Astrocyte (in vitro differentiated cells and primary cell): ENCODE measurements at regions not wholly inside any gene's neighbourhood (a gene's known extent, or its start where the extent isn't known, plus 50 kb on each side); places are given as distances from the start of the nearest gene placed in this dataset.
"Not testable (repeated sequence)": the region's sequence is repeated elsewhere in the genome, so short reads cannot be mapped to it uniquely, and the experiment has no call there.

ENCODE experiments used
- DNase-seq: peaks from one replicate; pipeline ENCODE4 v3.0.0-alpha.2; 2010; ENCODE audit warnings: low read depth
- FAIRE-seq: peaks from 2 replicates; lab custom pipeline; 2011; peaks lifted over from hg19 to GRCh38; lab: Jason Lieb, UNC
- H2AFZ ChIP-seq: 2 replicates; pipeline ENCODE4 v1.6.0; 2012; ENCODE audit warnings: low read depth, low read length, inconsistent platforms
- H3K27ac ChIP-seq: 2 replicates; pipeline ENCODE4 v1.5.1; 2011; ENCODE audit warnings: low read depth, low read length, inconsistent platforms
- H3K27me3 ChIP-seq: 2 replicates; pipeline ENCODE4 v1.6.0; 2011; ENCODE audit warnings: low read length, inconsistent platforms; ENCODE audit not compliant: insufficient read depth
- H3K36me3 ChIP-seq: 2 replicates; pipeline ENCODE4 v1.5.1; 2011; ENCODE audit warnings: low read length, inconsistent platforms; ENCODE audit not compliant: insufficient read depth
- H3K4me1 ChIP-seq: 2 replicates; pipeline ENCODE4 v1.5.1; 2011; ENCODE audit warnings: low read length, inconsistent platforms; ENCODE audit not compliant: insufficient read depth
- H3K4me2 ChIP-seq: 2 replicates; pipeline ENCODE4 v1.6.0; 2012; ENCODE audit warnings: low read length, inconsistent platforms
- H3K4me3 ChIP-seq: 2 replicates; pipeline ENCODE4 v1.5.1; 2011; ENCODE audit warnings: low read depth, mild to moderate bottlenecking, low read length, inconsistent platforms; ENCODE audit not compliant: insufficient read depth
- H3K79me2 ChIP-seq: 2 replicates; pipeline ENCODE4 v1.6.0; 2012; ENCODE audit warnings: mild to moderate bottlenecking, low read length, inconsistent platforms; ENCODE audit not compliant: insufficient read depth
- H3K9ac ChIP-seq: 2 replicates; pipeline ENCODE4 v1.6.0; 2012; ENCODE audit warnings: mild to moderate bottlenecking, low read length, inconsistent platforms
- H3K9me3 ChIP-seq: 2 replicates; pipeline ENCODE4 v1.5.1; 2012; ENCODE audit warnings: low read depth, mild to moderate bottlenecking, low read length, inconsistent platforms; ENCODE audit not compliant: insufficient read depth
- H4K20me1 ChIP-seq: 2 replicates; pipeline ENCODE4 v1.6.0; 2012; ENCODE audit warnings: low read length, inconsistent platforms; ENCODE audit not compliant: insufficient read depth
- H3K27ac Mint-ChIP-seq: one replicate; pipeline ENCODE4 v1.8.0; 2021; ENCODE audit warnings: mild to moderate bottlenecking, mixed read lengths; ENCODE audit not compliant: unreplicated experiment
- H3K27me3 Mint-ChIP-seq: one replicate; pipeline ENCODE4 v1.8.0; 2021; ENCODE audit warnings: low read depth, mixed read lengths; ENCODE audit not compliant: unreplicated experiment
- H3K36me3 Mint-ChIP-seq: one replicate; pipeline ENCODE4 v1.8.0; 2021; ENCODE audit warnings: low read depth, mixed read lengths; ENCODE audit not compliant: unreplicated experiment
- H3K4me1 Mint-ChIP-seq: one replicate; pipeline ENCODE4 v1.8.0; 2021; ENCODE audit warnings: low read depth, mixed read lengths; ENCODE audit not compliant: unreplicated experiment
- H3K4me3 Mint-ChIP-seq: one replicate; pipeline ENCODE4 v1.8.0; 2021; ENCODE audit warnings: mild to moderate bottlenecking, moderate library complexity, mixed read lengths; ENCODE audit not compliant: unreplicated experiment
- H3K9me3 Mint-ChIP-seq: one replicate; pipeline ENCODE4 v1.8.0; 2021; ENCODE audit warnings: mild to moderate bottlenecking, mixed read lengths; ENCODE audit not compliant: unreplicated experiment

DNA sequence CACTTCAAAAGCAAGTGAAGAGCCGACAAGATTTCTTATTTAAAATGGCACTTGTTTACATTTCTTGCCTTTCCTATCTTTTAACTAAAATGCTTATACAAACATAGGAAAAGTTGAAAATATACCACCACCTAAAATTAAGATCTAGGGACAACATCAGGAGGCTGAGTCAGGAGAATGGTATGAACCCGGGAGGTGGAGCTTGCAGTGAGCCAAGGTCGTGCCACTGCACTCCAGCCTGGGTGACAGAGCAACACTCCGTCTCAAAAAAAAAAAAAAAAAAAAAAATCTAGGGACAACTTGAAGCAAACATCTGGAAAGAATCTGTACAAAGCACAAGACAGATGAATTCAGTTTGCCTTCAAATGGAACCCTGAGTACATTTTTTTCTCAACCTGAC is 1455.3 kb downstream of the KHDRBS2 start:
- H3K36me3 Mint-ChIP-seq, H3K27ac ChIP-seq, H3K79me2 ChIP-seq, H3K4me2 ChIP-seq, H3K9me3 ChIP-seq, H3K27ac Mint-ChIP-seq, H2AFZ ChIP-seq, H3K4me3 Mint-ChIP-seq, H3K9ac ChIP-seq, H3K27me3 ChIP-seq, H3K4me3 ChIP-seq, FAIRE-seq, H3K9me3 Mint-ChIP-seq, H3K4me1 Mint-ChIP-seq, H3K36me3 ChIP-seq, H4K20me1 ChIP-seq, H3K4me1 ChIP-seq, H3K27me3 Mint-ChIP-seq, DNase-seq: not testable (repeated sequence)

DNA sequence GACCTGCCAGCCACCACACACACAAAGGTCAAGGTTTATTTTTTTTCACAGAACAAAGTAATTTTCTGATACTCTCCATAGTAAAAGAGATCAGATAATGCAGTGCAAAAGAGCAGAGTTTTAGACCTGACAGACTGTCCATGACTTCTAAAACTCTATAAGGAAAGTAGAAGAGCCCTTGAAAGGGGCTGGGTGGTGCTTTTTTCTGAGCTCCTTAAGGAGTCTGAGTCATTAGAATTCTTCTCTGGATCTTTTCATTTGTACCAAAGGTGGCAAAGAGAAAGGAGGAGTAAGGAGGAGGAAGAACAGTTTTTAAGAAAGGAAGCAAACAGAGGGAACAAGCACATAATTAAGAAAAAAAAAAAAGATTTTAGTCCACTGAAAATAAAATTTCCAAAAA is 1463.4 kb downstream of the KHDRBS2 start:
- H3K4me3 Mint-ChIP-seq, H3K4me1 ChIP-seq, H3K36me3 Mint-ChIP-seq, H3K9me3 Mint-ChIP-seq, H3K9me3 ChIP-seq, H3K4me1 Mint-ChIP-seq, H3K27me3 ChIP-seq, H3K36me3 ChIP-seq, H3K27ac Mint-ChIP-seq, H3K27me3 Mint-ChIP-seq, H3K79me2 ChIP-seq, H3K4me2 ChIP-seq, H3K4me3 ChIP-seq, H3K9ac ChIP-seq, FAIRE-seq, H2AFZ ChIP-seq, H3K27ac ChIP-seq, DNase-seq, H4K20me1 ChIP-seq: not testable (repeated sequence)

DNA sequence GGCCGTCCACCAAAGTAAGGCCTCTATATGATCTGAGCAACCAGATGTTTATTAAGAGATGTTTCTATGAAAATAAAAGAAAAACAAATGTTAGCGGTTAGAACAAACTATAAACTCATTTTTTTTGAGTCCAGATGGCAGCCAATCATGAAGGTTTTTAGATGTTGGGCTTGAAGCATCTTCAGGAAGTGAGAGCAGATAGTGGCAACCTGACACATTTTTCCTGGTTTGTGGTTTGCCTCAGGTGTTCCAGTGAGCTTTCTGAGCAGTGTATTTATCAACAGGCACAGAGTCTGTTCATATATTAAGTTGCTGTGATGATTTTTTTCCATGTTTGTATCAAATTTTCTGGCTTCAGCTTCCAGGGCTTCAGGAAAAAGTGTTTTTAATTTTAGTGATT is 1468.0 kb downstream of the KHDRBS2 start:
- H3K4me3 Mint-ChIP-seq, H3K27ac ChIP-seq, DNase-seq, H3K79me2 ChIP-seq, H3K4me1 Mint-ChIP-seq, H3K27ac Mint-ChIP-seq, H3K4me3 ChIP-seq, H4K20me1 ChIP-seq, FAIRE-seq, H2AFZ ChIP-seq, H3K36me3 ChIP-seq, H3K27me3 Mint-ChIP-seq, H3K9ac ChIP-seq, H3K36me3 Mint-ChIP-seq, H3K4me1 ChIP-seq, H3K27me3 ChIP-seq, H3K9me3 ChIP-seq, H3K9me3 Mint-ChIP-seq, H3K4me2 ChIP-seq: not testable (repeated sequence)

DNA sequence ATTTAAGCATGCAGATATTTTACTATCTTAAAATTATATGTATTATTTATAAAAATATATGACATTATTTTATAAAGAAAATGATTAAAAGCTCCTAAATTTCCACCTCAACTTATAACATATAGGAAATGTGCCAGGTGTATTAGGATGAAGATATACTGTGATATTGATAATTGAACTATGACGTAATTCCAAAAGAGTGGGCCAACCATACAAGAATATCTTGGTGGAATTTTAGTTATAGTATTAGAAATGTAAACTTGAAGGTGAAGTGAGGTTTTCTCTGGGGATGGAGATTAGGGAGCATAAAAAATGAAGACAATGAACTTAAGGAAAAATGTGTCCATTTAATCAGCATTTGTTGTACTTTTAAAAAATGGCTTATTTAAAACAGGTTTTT is 1471.2 kb downstream of the KHDRBS2 start:
- H3K4me1 ChIP-seq, H3K27ac Mint-ChIP-seq, H3K4me1 Mint-ChIP-seq, DNase-seq, H3K27me3 Mint-ChIP-seq, H3K9me3 ChIP-seq, H3K27ac ChIP-seq, H2AFZ ChIP-seq, H4K20me1 ChIP-seq, H3K36me3 ChIP-seq, H3K9me3 Mint-ChIP-seq, H3K4me3 Mint-ChIP-seq, H3K4me3 ChIP-seq, H3K27me3 ChIP-seq, H3K9ac ChIP-seq, FAIRE-seq, H3K4me2 ChIP-seq, H3K79me2 ChIP-seq, H3K36me3 Mint-ChIP-seq: not testable (repeated sequence)

DNA sequence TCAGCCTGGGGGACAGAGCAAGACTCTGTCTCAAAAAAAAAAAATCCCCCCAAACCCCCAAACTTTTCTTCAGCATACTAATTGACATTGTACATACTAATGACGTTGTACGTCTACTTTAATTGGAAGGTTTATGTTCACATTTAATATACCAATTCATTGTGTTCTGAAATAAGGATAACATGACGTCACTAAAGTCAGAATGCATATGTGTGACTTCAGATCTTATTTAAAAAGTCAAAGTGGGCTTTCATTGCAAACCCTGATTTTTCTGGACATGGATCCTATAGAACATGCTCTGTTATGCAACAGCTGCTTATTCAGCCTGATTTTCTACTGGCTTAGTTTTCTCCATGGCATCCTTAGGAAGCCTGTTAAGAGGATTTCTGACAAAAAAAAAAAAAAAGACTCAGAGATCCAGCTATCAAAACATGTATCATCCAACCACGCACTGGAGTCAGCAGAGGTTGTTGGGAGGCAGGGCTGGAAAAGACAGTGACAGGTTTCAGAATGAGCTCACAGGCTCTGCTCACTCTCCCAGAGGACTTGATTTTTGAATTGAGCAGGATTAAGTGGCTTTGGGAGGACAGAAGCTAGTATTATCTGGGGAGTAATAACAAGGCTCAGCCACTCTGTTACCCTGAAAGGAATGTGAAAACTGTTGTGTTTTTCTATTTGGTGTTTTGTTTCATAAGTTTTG is 1472.0 kb downstream of the KHDRBS2 start:
- H3K79me2 ChIP-seq, H3K9ac ChIP-seq, H3K9me3 Mint-ChIP-seq, H3K27ac Mint-ChIP-seq, H3K4me3 Mint-ChIP-seq, H3K27me3 ChIP-seq, H3K4me1 Mint-ChIP-seq, H3K27me3 Mint-ChIP-seq, H3K4me2 ChIP-seq, H3K4me3 ChIP-seq, H2AFZ ChIP-seq, H3K4me1 ChIP-seq, FAIRE-seq, H3K36me3 Mint-ChIP-seq, H3K9me3 ChIP-seq, H3K36me3 ChIP-seq, H4K20me1 ChIP-seq, H3K27ac ChIP-seq, DNase-seq: not testable (repeated sequence)

DNA sequence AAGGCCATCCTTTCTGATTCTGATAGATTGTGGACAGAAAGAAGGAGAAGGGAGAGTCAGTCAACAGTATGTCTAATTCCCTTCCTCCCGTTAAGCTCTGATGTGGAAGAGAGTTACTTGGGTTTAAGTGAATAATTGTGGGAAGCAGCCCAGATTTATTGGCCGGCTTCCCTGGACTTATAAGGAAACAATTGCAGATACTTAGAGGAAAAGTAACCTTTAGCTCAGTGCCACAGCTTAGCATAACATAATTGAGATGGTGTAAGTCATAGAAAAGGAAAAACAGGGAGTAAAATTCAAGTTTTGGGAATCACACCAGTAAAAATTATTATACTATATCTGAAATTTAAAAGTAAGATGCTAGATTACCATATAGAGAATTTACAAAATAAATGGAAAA is 1475.8 kb downstream of the KHDRBS2 start:
- H3K9me3 ChIP-seq, H4K20me1 ChIP-seq, H3K27me3 ChIP-seq, H3K27ac Mint-ChIP-seq, H3K4me2 ChIP-seq, H3K27me3 Mint-ChIP-seq, H3K36me3 Mint-ChIP-seq, DNase-seq, H2AFZ ChIP-seq, H3K4me3 ChIP-seq, H3K9me3 Mint-ChIP-seq, H3K4me1 Mint-ChIP-seq, FAIRE-seq, H3K79me2 ChIP-seq, H3K4me1 ChIP-seq, H3K27ac ChIP-seq, H3K9ac ChIP-seq, H3K4me3 Mint-ChIP-seq, H3K36me3 ChIP-seq: not testable (repeated sequence)
